Effector memory CD4-positive, alpha-beta T cell (primary cell): ENCODE measurements at regions not wholly inside any gene's neighbourhood (a gene's known extent, or its start where the extent isn't known, plus 50 kb on each side); places are given as distances from the start of the nearest gene placed in this dataset.
A peak's percentile ranks its signal among the peaks of the same experiment; 100 is the strongest.

ENCODE experiments used
- DNase-seq, 3 donors: peaks; one replicate each; pipeline ENCODE4 v3.0.0-alpha.2; 2020
- H3K27ac ChIP-seq: 2 replicates; pipeline ENCODE4 v1.7.0; 2013; ENCODE audit warnings: mild to moderate bottlenecking, low read length, moderate library complexity; ENCODE audit not compliant: insufficient read depth, poor library complexity, severe bottlenecking
- H3K27me3 ChIP-seq: replicated peaks from 2 replicates; pipeline ENCODE4 v1.7.0; 2013; ENCODE audit warnings: mild to moderate bottlenecking, low read length; ENCODE audit not compliant: insufficient read depth, control insufficient read depth, poor library complexity, severe bottlenecking
- H3K36me3 ChIP-seq: 2 replicates; pipeline ENCODE4 v1.7.0; 2013; ENCODE audit warnings: mild to moderate bottlenecking, low read length, moderate library complexity; ENCODE audit not compliant: control insufficient read depth, insufficient read depth
- H3K4me1 ChIP-seq: 2 replicates; pipeline ENCODE4 v1.7.0; 2013; ENCODE audit warnings: low read length, mild to moderate bottlenecking; ENCODE audit not compliant: control insufficient read depth, insufficient read depth, poor library complexity, severe bottlenecking
- H3K4me3 ChIP-seq: 2 replicates; pipeline ENCODE4 v1.7.0; 2013; ENCODE audit warnings: low read length, low read depth, mild to moderate bottlenecking; ENCODE audit not compliant: insufficient read depth, poor library complexity, severe bottlenecking
- H3K9me3 ChIP-seq: 2 replicates; pipeline ENCODE4 v1.7.0; 2013; ENCODE audit warnings: mild to moderate bottlenecking, low read length, moderate library complexity; ENCODE audit not compliant: control insufficient read depth

- no peak for DNase-seq
- H3K4me1 ChIP-seq: no peaks in the 10 kb centered on the region
- H3K4me3 ChIP-seq: no peak overlapping the region
- no peaks in the 10 kb centered on the region for H3K27me3 ChIP-seq
- no peaks in the 10 kb centered on the region for H3K9me3 ChIP-seq
- H3K36me3 ChIP-seq: no peaks in the 10 kb centered on the region
- no peak overlapping the region for H3K27ac ChIP-seq
These were observed 1290.9 kb downstream of the MRPL39 start for GRCh38 chr21:24316277-24316922.

GRCh38 chr21:24310788-24311187, 1296.5 kb downstream of the MRPL39 start:
- no peak overlapping the region for H3K27ac ChIP-seq
- no peaks in the 10 kb centered on the region for H3K27me3 ChIP-seq
- H3K4me3 ChIP-seq: no peak overlapping the region
- H3K4me1 ChIP-seq: no peaks in the 10 kb centered on the region
- H3K36me3 ChIP-seq: no peaks in the 10 kb centered on the region
- no peak for DNase-seq
- H3K9me3 ChIP-seq: no peaks in the 10 kb centered on the region

- Histone ChIP-seq H3K4me1 (no peaks in the 10 kb centered on the region), H3K9me3 (no peaks in the 10 kb centered on the region), H3K27me3 (no peaks in the 10 kb centered on the region), H3K36me3 (no peaks in the 10 kb centered on the region), H3K27ac (no peak overlapping the region), H3K4me3 (no peak overlapping the region)
- DNase-seq: no peak
These were observed 1299.1 kb downstream of the MRPL39 start for GRCh38 chr21:24308183-24308582.

- H3K36me3 ChIP-seq: no peaks in the 10 kb centered on the region
- DNase-seq: no peak
These were observed 1304.9 kb downstream of the MRPL39 start for GRCh38 chr21:24302400-24302799.

GRCh38 chr21:24298040-24298439, 1309.2 kb downstream of the MRPL39 start:
- no peak for DNase-seq
- Histone ChIP-seq H3K27ac (no peak overlapping the region), H3K36me3 (no peaks in the 10 kb centered on the region), H3K27me3 (no peaks in the 10 kb centered on the region), H3K4me3 (no peak overlapping the region), H3K9me3 (no peaks in the 10 kb centered on the region), H3K4me1 (no peaks in the 10 kb centered on the region)

More at GRCh38 chr21:24302400-24302799, 1304.9 kb downstream of the MRPL39 start:
- no peak overlapping the region for H3K27ac ChIP-seq
- H3K9me3 ChIP-seq: no peaks in the 10 kb centered on the region
- no peaks in the 10 kb centered on the region for H3K4me1 ChIP-seq
- no peaks in the 10 kb centered on the region for H3K27me3 ChIP-seq
- no peak overlapping the region for H3K4me3 ChIP-seq

GRCh38 chr21:24294171-24294570, 1313.1 kb downstream of the MRPL39 start:
- Histone ChIP-seq H3K4me3 (no peak overlapping the region), H3K4me1 (no peaks in the 10 kb centered on the region), H3K27me3 (no peaks in the 10 kb centered on the region), H3K36me3 (no peaks in the 10 kb centered on the region), H3K27ac (no peak overlapping the region), H3K9me3 (no peaks in the 10 kb centered on the region)
- DNase-seq: no peak

GRCh38 chr21:24290151-24290833, 1317.0 kb downstream of the MRPL39 start:
- no peak overlapping the region for H3K27ac ChIP-seq
- DNase-seq: peak; percentile 1 to 4 (median 2)

GRCh38 chr21:24289539-24289938, 1317.7 kb downstream of the MRPL39 start:
- Histone ChIP-seq H3K36me3 (no peaks in the 10 kb centered on the region), H3K27me3 (no peaks in the 10 kb centered on the region), H3K9me3 (no peaks in the 10 kb centered on the region), H3K4me3 (no peak overlapping the region), H3K27ac (no peak overlapping the region), H3K4me1 (no peaks in the 10 kb centered on the region)
- DNase-seq: no peak

More at GRCh38 chr21:24290151-24290833, 1317.0 kb downstream of the MRPL39 start:
- H3K27me3 ChIP-seq: no peaks in the 10 kb centered on the region
- H3K9me3 ChIP-seq: no peaks in the 10 kb centered on the region
- no peaks in the 10 kb centered on the region for H3K36me3 ChIP-seq
- no peak overlapping the region for H3K4me3 ChIP-seq
- H3K4me1 ChIP-seq: no peaks in the 10 kb centered on the region

GRCh38 chr21:24280596-24280995, 1326.7 kb downstream of the MRPL39 start:
- Histone ChIP-seq H3K27ac (no peak overlapping the region), H3K36me3 (no peaks in the 10 kb centered on the region), H3K4me3 (no peak overlapping the region), H3K27me3 (no peaks in the 10 kb centered on the region), H3K4me1 (no peaks in the 10 kb centered on the region), H3K9me3 (no peaks in the 10 kb centered on the region)
- no peak for DNase-seq

GRCh38 chr21:24278711-24279110, 1328.6 kb downstream of the MRPL39 start:
- Histone ChIP-seq H3K4me1 (no peaks in the 10 kb centered on the region), H3K4me3 (no peak overlapping the region), H3K27me3 (no peaks in the 10 kb centered on the region), H3K27ac (no peak overlapping the region), H3K36me3 (no peaks in the 10 kb centered on the region), H3K9me3 (no peaks in the 10 kb centered on the region)
- no peak for DNase-seq
